SK-N-SH (cell line): ENCODE measurements at regions not wholly inside any gene's neighbourhood (a gene's known extent, or its start where the extent isn't known, plus 50 kb on each side); places are given as distances from the start of the nearest gene placed in this dataset.

Experiments used
- CTCF ChIA-PET: fragments of 300-600, 350-600 bp; formaldehyde crosslinking; extraction: SDS; loops from one replicate; lab custom pipeline; 2021; lab: Yijun Ruan, JAX
- POLR2A ChIA-PET: fragments of 350-600 bp; sonication (Branson Sonifier 250); formaldehyde crosslinking; extraction: SDS; loops from one replicate; lab custom pipeline; 2020; ENCODE audit warnings: antibody characterized with exemption, inconsistent platforms; lab: Yijun Ruan, JAX
- DNase-seq: peaks from one replicate; pipeline ENCODE4 v3.0.0; 2012
- H2AFZ ChIP-seq: fragments of 200-600 bp; sonication (generic); 2 replicates; pipeline ENCODE4 v1.8.1; 2016; ENCODE audit warnings: antibody characterized with exemption, mild to moderate bottlenecking, low read depth
- H3F3A ChIP-seq: fragments of 200-600 bp; sonication (generic); replicated peaks from 2 replicates; pipeline ENCODE3; 2016; ENCODE audit warnings: antibody characterized with exemption, mild to moderate bottlenecking; ENCODE audit not compliant: insufficient read depth
- H3K27ac ChIP-seq, 2 experiments: fragments of 200-500 bp in 1 of 2; fragments of 200-600 bp in 1 of 2; sonication (Bioruptor generic) in 1 of 2; sonication (generic), shearing (Covaris generic) in 1 of 2; 2 replicates each; pipeline versions ENCODE4 v1.5.1 to v1.6.1; 2014 to 2016; ENCODE audit warnings: low read depth in 2 of 2, inconsistent platforms in 1 of 2, low read length in 1 of 2, mild to moderate bottlenecking in 1 of 2, mixed read lengths in 1 of 2
- H3K27me3 ChIP-seq: fragments of 200-600 bp; sonication (generic), shearing (Covaris generic); 2 replicates; pipeline ENCODE4 v1.6.1; 2016; ENCODE audit warnings: mixed run types; ENCODE audit not compliant: insufficient read depth
- H3K36me3 ChIP-seq, 2 experiments: fragments of 200-500 bp in 1 of 2; fragments of 200-600 bp in 1 of 2; sonication (Bioruptor generic) in 1 of 2; sonication (generic) in 1 of 2; replicated peaks in 1 of 2; 2 replicates each; pipeline versions ENCODE3 to v1.5.1; 2014 to 2016; ENCODE audit warnings: low read length in 1 of 2, mild to moderate bottlenecking in 1 of 2; ENCODE audit not compliant: insufficient read depth in 2 of 2, control insufficient read depth in 1 of 2
- H3K4me1 ChIP-seq, 2 experiments: fragments of 200-500 bp in 1 of 2; fragments of 200-600 bp in 1 of 2; sonication (Bioruptor generic) in 1 of 2; sonication (generic), shearing (Covaris generic) in 1 of 2; 2 replicates each; pipeline versions ENCODE4 v1.5.1 to v1.6.1; 2014 to 2016; ENCODE audit warnings: low read depth in 1 of 2, low read length in 1 of 2, mixed run types in 1 of 2; ENCODE audit not compliant: insufficient read depth in 2 of 2, control insufficient read depth in 1 of 2
- H3K4me2 ChIP-seq: fragments of 200-600 bp; sonication (generic), shearing (Covaris generic); 2 replicates; pipeline ENCODE4 v1.6.1; 2017; ENCODE audit warnings: mixed run types
- H3K4me3 ChIP-seq, 2 experiments: fragments of 200-500 bp in 1 of 2; fragments of 200-600 bp in 1 of 2; sonication (Bioruptor generic) in 1 of 2; sonication (generic), shearing (Covaris generic) in 1 of 2; 2 replicates each; pipeline versions ENCODE4 v1.5.1 to v1.8.1; 2014 to 2016; ENCODE audit warnings: low read depth in 2 of 2, inconsistent platforms in 1 of 2, low read length in 1 of 2, mild to moderate bottlenecking in 1 of 2, mixed read lengths in 1 of 2, moderate library complexity in 1 of 2
- H3K79me2 ChIP-seq: fragments of 200-600 bp; sonication (generic); 2 replicates; pipeline ENCODE4 v1.8.1; 2017; ENCODE audit warnings: mild to moderate bottlenecking; ENCODE audit not compliant: insufficient read depth
- H3K9ac ChIP-seq: fragments of 200-600 bp; sonication (generic); 2 replicates; pipeline ENCODE4 v1.6.1; 2017; ENCODE audit warnings: mixed run types
- H3K9me2 ChIP-seq: fragments of 200-600 bp; sonication (generic); 2 replicates; pipeline ENCODE4 v1.6.1; 2017; ENCODE audit warnings: mixed run types
- H3K9me3 ChIP-seq: fragments of 200-600 bp; sonication (generic); 2 replicates; pipeline ENCODE4 v1.6.1; 2017; ENCODE audit warnings: mixed run types, mild to moderate bottlenecking, moderate library complexity
- H4K20me1 ChIP-seq: fragments of 200-600 bp; sonication (generic); 2 replicates; pipeline ENCODE4 v1.6.1; 2017; ENCODE audit warnings: mild to moderate bottlenecking, mixed run types; ENCODE audit not compliant: insufficient read depth
- ELF1 ChIP-seq: IDR thresholded peaks from 2 replicates; pipeline ENCODE4 v1.4.0; 2012
- FOSL2 ChIP-seq: IDR thresholded peaks from 2 replicates; pipeline ENCODE4 v1.4.0; 2012; ENCODE audit warnings: low read depth, mild to moderate bottlenecking, moderate library complexity, borderline replicate concordance
- GABPA ChIP-seq: IDR thresholded peaks from 2 replicates; pipeline ENCODE4 v1.4.0; 2012; ENCODE audit warnings: low read depth, mild to moderate bottlenecking
- JUND ChIP-seq: IDR thresholded peaks from 2 replicates; pipeline ENCODE4 v1.4.0; 2012
- MEF2A ChIP-seq: IDR thresholded peaks from 2 replicates; pipeline ENCODE4 v1.4.0; 2012; ENCODE audit warnings: low read depth, borderline replicate concordance
- MXI1 ChIP-seq: IDR thresholded peaks from 2 replicates; pipeline ENCODE4 v1.6.1; 2012; ENCODE audit warnings: mild to moderate bottlenecking, low read depth, low read length, improper control_type of control experiment
- TAF1 ChIP-seq: IDR thresholded peaks from 2 replicates; pipeline ENCODE4 v1.6.1; 2012; ENCODE audit warnings: low read depth, mild to moderate bottlenecking, low read length, moderate library complexity, borderline replicate concordance
- WGBS: methylation state at CpG from one replicate; pipeline ENCODE4 v1.1.6; 2017; ENCODE audit warnings: low lambda C conversion rate; 5-methylcytosine and 5-hydroxymethylcytosine counted together
- TF ChIP-seq, protein P1 (sequence below): IDR thresholded peaks from 2 replicates; pipeline ENCODE4 v1.4.0; 2012; ENCODE audit warnings: low read depth, borderline replicate concordance
- TF ChIP-seq, protein P2 (sequence below): IDR thresholded peaks from 2 replicates; pipeline ENCODE4; 2012
- TF ChIP-seq, protein P3 (sequence below): fragments of 200-600 bp; sonication (generic); IDR thresholded peaks from 2 replicates; pipeline ENCODE4 v1.6.1; 2017; ENCODE audit warnings: antibody characterized with exemption, mild to moderate bottlenecking, moderate library complexity
- TF ChIP-seq, protein P4 (sequence below): fragments of 150-350 bp; IDR thresholded peaks from 2 replicates; pipeline ENCODE4 v1.6.1; 2016; ENCODE audit warnings: mild to moderate bottlenecking, low read depth, low read length

DNA sequence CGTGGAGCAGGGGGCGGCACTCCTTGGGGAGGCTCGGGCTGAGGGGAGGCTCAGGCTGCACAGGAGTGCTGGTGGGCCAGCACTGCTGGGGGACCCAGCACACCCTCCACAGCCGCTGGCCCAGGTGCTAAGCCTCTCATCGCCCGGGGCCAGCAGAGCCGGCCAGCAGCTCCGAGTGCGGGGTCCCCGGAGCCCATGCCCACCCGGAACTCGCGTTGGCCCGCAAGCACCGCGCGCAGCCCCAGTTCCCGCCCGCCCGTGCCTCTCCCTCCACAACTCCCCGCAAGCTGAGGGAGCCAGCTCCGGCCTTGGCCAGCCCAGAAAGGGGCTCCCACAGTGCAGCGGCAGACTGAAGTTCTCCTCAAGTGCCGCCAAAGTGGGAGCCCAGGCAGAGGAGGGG, 2266.8 kb downstream of the LRRC4C start:
- Histone ChIP-seq H3K9ac (no peak overlapping the region), H3K79me2 (no peaks in the 10 kb centered on the region), H3K4me3 (no peak overlapping the region), H3K4me1 (no peaks in the 10 kb centered on the region; a peak in 1 of 4 replicates), H3F3A (no peaks in the 10 kb centered on the region), H3K27me3 (no peaks in the 10 kb centered on the region), H3K4me2 (no peak overlapping the region), H3K27ac (no peak overlapping the region), H3K9me2 (no peaks in the 10 kb centered on the region), H4K20me1 (no peaks in the 10 kb centered on the region)
- DNase-seq = no peak
- CTCF ChIA-PET = no interaction called here
- WGBS = 52% methylated on average over 5 of the region's 24 CpGs
- TF ChIP-seq MEF2A (no peak), ELF1 (no peak)
- TF ChIP-seq, protein P1, sequence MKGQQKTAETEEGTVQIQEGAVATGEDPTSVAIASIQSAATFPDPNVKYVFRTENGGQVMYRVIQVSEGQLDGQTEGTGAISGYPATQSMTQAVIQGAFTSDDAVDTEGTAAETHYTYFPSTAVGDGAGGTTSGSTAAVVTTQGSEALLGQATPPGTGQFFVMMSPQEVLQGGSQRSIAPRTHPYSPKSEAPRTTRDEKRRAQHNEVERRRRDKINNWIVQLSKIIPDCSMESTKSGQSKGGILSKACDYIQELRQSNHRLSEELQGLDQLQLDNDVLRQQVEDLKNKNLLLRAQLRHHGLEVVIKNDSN = no peak
- TF ChIP-seq, all 33 proteins: peak for 0
- Histone ChIP-seq H2AFZ (no peak overlapping the region), H3K9me3 (no peaks in the 10 kb centered on the region), H3K36me3 (no peaks in the 10 kb centered on the region)
- POLR2A ChIA-PET = no interaction called here

DNA sequence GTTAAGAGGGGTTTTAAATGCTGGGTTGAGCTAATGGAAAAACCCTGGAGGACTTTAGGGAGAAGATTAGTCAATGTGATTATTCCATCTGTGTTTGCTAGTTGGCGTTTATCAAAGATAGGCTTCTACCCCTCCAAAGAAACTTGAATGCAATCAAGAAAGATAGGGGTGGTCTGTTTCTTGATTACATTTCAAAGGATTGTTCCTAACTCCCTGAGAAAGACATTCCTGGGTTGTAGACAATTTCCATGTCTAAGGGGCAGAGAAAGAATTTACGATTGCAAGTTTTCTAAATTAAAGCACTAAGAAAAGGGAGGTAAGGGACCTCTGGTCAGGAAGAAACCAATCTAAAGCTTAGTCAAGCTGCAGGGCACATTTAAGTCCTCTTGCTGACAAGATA, 2268.7 kb downstream of the LRRC4C start:
- Histone ChIP-seq H3K4me1 (no peaks in the 10 kb centered on the region; a peak in 1 of 4 replicates), H3K9ac (no peak overlapping the region), H3K27ac (no peak overlapping the region), H3K79me2 (no peaks in the 10 kb centered on the region), H3K36me3 (no peaks in the 10 kb centered on the region), H3K4me2 (no peak overlapping the region), H2AFZ (no peak overlapping the region), H3K4me3 (no peak overlapping the region), H3K27me3 (no peaks in the 10 kb centered on the region), H3F3A (no peaks in the 10 kb centered on the region), H3K9me2 (no peaks in the 10 kb centered on the region), H3K9me3 (no peaks in the 10 kb centered on the region), H4K20me1 (no peaks in the 10 kb centered on the region)
- WGBS = 3% methylated on average over 2 of the region's 2 CpGs
- CTCF ChIA-PET = no interaction called here
- POLR2A ChIA-PET = no interaction called here
- TF ChIP-seq GABPA (no peak), MEF2A (no peak), MXI1 (no peak), FOSL2 (no peak), JUND (no peak), ELF1 (no peak), TAF1 (no peak)
- TF ChIP-seq, protein P2, sequence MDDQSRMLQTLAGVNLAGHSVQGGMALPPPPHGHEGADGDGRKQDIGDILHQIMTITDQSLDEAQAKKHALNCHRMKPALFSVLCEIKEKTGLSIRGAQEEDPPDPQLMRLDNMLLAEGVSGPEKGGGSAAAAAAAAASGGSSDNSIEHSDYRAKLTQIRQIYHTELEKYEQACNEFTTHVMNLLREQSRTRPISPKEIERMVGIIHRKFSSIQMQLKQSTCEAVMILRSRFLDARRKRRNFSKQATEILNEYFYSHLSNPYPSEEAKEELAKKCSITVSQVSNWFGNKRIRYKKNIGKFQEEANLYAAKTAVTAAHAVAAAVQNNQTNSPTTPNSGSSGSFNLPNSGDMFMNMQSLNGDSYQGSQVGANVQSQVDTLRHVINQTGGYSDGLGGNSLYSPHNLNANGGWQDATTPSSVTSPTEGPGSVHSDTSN = no peak
- TF ChIP-seq, protein P1 = no peak
- TF ChIP-seq, protein P3, sequence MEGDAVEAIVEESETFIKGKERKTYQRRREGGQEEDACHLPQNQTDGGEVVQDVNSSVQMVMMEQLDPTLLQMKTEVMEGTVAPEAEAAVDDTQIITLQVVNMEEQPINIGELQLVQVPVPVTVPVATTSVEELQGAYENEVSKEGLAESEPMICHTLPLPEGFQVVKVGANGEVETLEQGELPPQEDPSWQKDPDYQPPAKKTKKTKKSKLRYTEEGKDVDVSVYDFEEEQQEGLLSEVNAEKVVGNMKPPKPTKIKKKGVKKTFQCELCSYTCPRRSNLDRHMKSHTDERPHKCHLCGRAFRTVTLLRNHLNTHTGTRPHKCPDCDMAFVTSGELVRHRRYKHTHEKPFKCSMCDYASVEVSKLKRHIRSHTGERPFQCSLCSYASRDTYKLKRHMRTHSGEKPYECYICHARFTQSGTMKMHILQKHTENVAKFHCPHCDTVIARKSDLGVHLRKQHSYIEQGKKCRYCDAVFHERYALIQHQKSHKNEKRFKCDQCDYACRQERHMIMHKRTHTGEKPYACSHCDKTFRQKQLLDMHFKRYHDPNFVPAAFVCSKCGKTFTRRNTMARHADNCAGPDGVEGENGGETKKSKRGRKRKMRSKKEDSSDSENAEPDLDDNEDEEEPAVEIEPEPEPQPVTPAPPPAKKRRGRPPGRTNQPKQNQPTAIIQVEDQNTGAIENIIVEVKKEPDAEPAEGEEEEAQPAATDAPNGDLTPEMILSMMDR = no peak
- TF ChIP-seq, protein P4, sequence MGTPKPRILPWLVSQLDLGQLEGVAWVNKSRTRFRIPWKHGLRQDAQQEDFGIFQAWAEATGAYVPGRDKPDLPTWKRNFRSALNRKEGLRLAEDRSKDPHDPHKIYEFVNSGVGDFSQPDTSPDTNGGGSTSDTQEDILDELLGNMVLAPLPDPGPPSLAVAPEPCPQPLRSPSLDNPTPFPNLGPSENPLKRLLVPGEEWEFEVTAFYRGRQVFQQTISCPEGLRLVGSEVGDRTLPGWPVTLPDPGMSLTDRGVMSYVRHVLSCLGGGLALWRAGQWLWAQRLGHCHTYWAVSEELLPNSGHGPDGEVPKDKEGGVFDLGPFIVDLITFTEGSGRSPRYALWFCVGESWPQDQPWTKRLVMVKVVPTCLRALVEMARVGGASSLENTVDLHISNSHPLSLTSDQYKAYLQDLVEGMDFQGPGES = no peak
- no peak for DNase-seq
